SIG-M5 treated with dmso at 0.1 percent for 504 hours (cell line): ENCODE measurements at regions not wholly inside any gene's neighbourhood (a gene's known extent, or its start where the extent isn't known, plus 50 kb on each side); places are given as distances from the start of the nearest gene placed in this dataset.
"Not testable (repeated sequence)": the region's sequence is repeated elsewhere in the genome, so short reads cannot be mapped to it uniquely, and the experiment has no call there.

Experiments
- DNase-seq: peaks from one replicate; lab custom pipeline; 2025; ENCODE audit not compliant: unreplicated experiment; lab: John Stamatoyannopoulos, UW

- DNase-seq: not testable (repeated sequence)
These were observed 66.3 kb upstream of the CTSV start for GRCh38 chr9:97105220-97105619.

DNA sequence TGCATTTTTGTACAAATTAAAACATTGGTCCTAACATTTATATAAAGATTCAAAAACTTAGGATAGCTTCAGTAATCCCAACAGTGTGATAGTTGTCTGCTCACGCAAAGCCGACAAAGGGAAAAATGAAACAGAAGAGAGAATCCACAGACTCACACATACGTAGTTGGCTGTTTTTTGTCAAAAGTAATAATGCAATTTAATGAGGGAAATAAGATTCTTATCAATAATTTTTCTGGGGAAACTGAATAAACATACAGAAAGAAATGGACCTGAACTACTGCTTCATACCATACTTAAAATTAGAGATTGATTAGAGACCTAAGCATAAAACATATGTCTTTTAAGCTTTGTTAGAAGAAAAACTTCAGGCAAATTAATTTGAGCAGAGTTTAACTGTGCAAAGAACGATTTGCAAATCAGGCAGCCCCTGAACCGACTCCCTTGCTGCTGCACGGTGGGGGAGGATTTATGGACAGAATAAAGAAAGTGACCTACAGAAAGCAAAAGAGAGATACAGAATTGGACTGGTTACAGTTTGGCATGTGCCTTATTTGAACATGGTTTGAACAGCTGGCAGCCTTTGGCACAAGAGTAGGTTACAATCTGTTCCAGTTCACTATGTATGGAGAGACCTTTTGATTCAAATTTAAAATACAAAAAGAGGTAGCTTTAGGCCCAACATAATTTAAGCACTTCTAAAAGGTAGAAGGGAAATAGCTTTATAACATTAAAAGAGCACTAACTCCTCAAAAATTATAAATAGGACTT, 64.9 kb upstream of the CTSV start:
- not testable (repeated sequence) for DNase-seq

DNA sequence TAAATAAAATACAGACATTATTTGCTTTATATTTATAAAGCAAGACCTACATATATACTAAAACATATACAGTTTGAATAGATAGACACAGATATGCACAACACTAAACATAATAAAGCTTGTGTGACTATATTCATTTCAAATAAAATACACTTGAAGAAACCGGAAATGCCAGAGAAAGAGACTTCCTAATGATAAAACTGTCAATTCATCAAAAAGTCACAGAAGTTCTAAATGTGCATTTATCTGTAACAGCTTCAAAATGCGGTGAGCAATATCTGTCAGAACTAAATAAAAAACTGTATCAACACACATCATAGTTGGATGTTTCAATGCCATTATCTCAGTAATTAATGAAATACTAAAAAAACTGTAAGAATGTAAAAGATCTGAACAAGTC, 60.6 kb upstream of the CTSV start:
- DNase-seq: not testable (repeated sequence)

- no peak for DNase-seq
These were observed 57.9 kb upstream of the CTSV start for GRCh38 chr9:97096793-97097192.

DNA sequence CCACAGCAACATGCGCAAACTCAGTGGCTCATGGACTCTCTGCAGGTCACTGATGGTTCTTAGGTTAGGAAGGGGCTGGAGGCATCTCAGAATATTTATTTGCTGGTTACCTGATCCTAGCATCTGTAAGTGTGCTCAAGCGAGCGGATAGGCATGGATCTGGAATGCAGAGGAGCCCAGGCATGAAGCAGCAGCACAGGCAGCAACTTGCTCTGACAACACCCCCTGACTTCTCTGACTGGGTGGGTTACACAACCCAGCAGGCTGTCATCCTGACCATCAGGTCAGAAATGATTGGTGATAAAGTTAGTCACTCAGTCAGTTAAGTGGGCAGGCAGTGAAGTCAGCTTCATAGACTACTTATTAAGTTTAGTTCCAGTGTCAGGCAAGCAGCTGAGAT, 50.4 kb upstream of the CTSV start:
- not testable (repeated sequence) for DNase-seq
